GM12892 (cell line): ENCODE measurements at regions not wholly inside any gene's neighbourhood (a gene's known extent, or its start where the extent isn't known, plus 50 kb on each side); places are given as distances from the start of the nearest gene placed in this dataset.

Experiments
- POLR2A ChIP-seq: IDR thresholded peaks from 2 replicates; pipeline ENCODE4 v1.6.1; 2011; ENCODE audit warnings: low read depth, low read length, control low read depth
- POLR2AphosphoS5 ChIP-seq: IDR thresholded peaks from 2 replicates; pipeline ENCODE4 v1.6.1; 2011; ENCODE audit warnings: low read depth, low read length, control low read depth
- TAF1 ChIP-seq: IDR thresholded peaks from 2 replicates; pipeline ENCODE4 v1.6.1; 2011; ENCODE audit warnings: low read depth, mild to moderate bottlenecking, control low read depth, low read length, borderline replicate concordance

- TF ChIP-seq TAF1 (no peak), POLR2A (no peak), POLR2AphosphoS5 (no peak)
Measured at GRCh38 chr1:17909634-17910033, 154.5 kb downstream of the ACTL8 start.
